Activated CD4-positive, alpha-beta memory T cell treated with anti-CD3 and anti-CD28 coated beads for 36 hours (primary cell): ENCODE measurements at regions not wholly inside any gene's neighbourhood (a gene's known extent, or its start where the extent isn't known, plus 50 kb on each side); places are given as distances from the start of the nearest gene placed in this dataset.

Source experiments
- CTCF ChIA-PET: fragments of 350-600 bp; sonication (Branson Sonifier 250); formaldehyde crosslinking; loops from one replicate; lab custom pipeline; 2021; ENCODE audit warnings: antibody characterized with exemption, inconsistent platforms; lab: Charles Lee
- POLR2A ChIA-PET: fragments of 350-600 bp; sonication (Branson Sonifier 250); formaldehyde crosslinking; loops from one replicate; lab custom pipeline; 2021; ENCODE audit warnings: antibody characterized with exemption; lab: Charles Lee
- DNase-seq: peaks from one replicate; pipeline ENCODE4 v3.0.0-alpha.2; 2020
- H3K27ac Mint-ChIP-seq: one replicate; pipeline ENCODE4 v1.8.0; 2021; ENCODE audit warnings: mixed read lengths
- H3K27me3 Mint-ChIP-seq: one replicate; pipeline ENCODE4 v1.8.0; 2021; ENCODE audit warnings: mixed read lengths
- H3K36me3 Mint-ChIP-seq: one replicate; pipeline ENCODE4 v1.8.0; 2021; ENCODE audit warnings: mixed read lengths
- H3K4me1 Mint-ChIP-seq: one replicate; pipeline ENCODE4 v1.8.0; 2021; ENCODE audit warnings: low read depth, mixed read lengths
- H3K4me3 Mint-ChIP-seq: one replicate; pipeline ENCODE4 v1.8.0; 2021; ENCODE audit warnings: mild to moderate bottlenecking, mixed read lengths
- H3K9me3 Mint-ChIP-seq: one replicate; pipeline ENCODE4 v1.8.0; 2021; ENCODE audit warnings: mixed read lengths
- intact Hi-C: fragments of 100-400 bp; cut with micrococcal nuclease; formaldehyde crosslinking; loops from one replicate; pipeline ENCODE4 v1.15.1; 2023

DNA sequence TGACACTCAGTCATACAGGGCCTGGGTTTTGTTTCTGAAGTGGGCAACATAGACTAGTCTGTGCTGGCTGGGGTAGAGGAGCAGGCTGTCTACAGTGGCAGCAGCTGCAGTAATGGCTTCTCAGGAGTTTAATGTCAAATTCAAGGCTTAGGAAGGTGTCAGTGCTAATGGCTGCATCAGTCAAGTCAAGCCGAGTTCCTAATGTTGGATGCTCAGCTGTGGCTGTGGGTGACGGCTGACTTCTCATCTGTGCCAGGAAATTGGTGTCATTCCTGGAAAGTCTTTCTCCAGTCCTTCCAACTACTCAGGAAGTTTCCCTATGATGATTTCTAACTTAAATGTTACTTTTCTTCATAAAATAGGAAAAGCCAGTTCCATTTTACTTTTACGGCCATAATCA, 468.1 kb upstream of the IGFBP3 start:
- H3K4me3 Mint-ChIP-seq = no peak overlapping the region
- CTCF ChIA-PET = no interaction called here
- H3K36me3 Mint-ChIP-seq = no peaks in the 10 kb centered on the region
- POLR2A ChIA-PET = interaction anchor here (0.5 kb wide), 1 partner anchor 329 kb away, joined by 3 read pairs; no protein-coding TSS in a partner anchor
- no peak overlapping the region for H3K27ac Mint-ChIP-seq
- H3K27me3 Mint-ChIP-seq = no peaks in the 10 kb centered on the region
- H3K4me1 Mint-ChIP-seq = no peaks in the 10 kb centered on the region
- H3K9me3 Mint-ChIP-seq = no peaks in the 10 kb centered on the region
- intact Hi-C loops = no loop called here
- DNase-seq = no peak

- ChIA-PET POLR2A (no interaction called here), CTCF (no interaction called here)
- H3K4me3 Mint-ChIP-seq = no peak overlapping the region
- no peak for DNase-seq
- intact Hi-C loops = no loop called here
- no peaks in the 10 kb centered on the region for H3K4me1 Mint-ChIP-seq
- H3K9me3 Mint-ChIP-seq = no peaks in the 10 kb centered on the region
- H3K36me3 Mint-ChIP-seq = no peaks in the 10 kb centered on the region
- no peak overlapping the region for H3K27ac Mint-ChIP-seq
- H3K27me3 Mint-ChIP-seq = no peaks in the 10 kb centered on the region
Measured at GRCh38 chr7:46387646-46388045, 466.6 kb upstream of the IGFBP3 start.

DNA sequence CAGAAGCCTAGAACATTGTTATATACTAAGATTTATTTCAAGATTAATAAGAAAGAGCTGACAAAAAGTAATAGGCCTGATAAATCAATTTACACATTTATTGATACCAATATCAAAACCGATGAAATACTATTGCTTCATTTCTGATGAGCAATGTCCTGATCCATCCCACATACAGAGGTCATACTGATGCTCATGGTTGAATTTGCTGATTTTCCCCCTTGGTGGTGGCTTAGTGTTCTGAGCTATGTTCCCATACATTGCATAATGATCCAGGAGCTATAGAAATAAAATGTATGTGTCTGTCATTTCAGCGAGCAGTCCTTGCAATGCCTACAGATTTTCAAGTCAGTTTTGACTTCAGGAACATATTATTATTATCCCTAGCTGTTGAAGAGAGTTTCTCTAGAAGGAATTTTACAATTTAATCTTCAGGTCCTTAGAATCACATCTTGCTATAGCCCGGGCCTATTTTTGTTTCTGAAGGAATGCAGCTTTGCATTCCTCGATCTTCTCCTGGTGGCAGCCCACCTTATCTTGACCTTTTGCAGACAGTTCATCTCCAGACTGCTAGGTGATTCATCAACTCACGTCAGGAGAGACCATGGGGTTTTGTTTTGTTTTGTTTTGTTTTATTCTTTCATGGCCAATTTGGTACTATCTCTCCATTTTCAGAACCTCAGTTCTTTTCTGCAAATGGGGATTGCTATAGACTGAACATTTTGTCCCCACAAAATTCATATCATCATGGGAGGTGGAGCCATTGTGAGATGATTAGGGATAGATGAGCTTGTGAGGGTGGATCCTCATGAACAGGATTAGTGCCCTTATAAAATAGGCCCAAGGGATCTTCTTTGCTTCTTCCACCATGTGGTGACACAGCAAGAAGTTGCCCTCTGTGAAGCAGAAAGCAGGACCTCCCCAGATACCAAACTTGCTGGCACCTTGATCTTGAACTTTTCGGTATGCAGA, 465.6 kb upstream of the IGFBP3 start:
- no peaks in the 10 kb centered on the region for H3K36me3 Mint-ChIP-seq
- ChIA-PET POLR2A (no interaction called here), CTCF (no interaction called here)
- H3K27ac Mint-ChIP-seq = no peak overlapping the region
- no peak for DNase-seq
- no peak overlapping the region for H3K4me3 Mint-ChIP-seq
- H3K9me3 Mint-ChIP-seq = no peaks in the 10 kb centered on the region
- no peaks in the 10 kb centered on the region for H3K27me3 Mint-ChIP-seq
- H3K4me1 Mint-ChIP-seq = no peaks in the 10 kb centered on the region
- intact Hi-C loops = no loop called here

DNA sequence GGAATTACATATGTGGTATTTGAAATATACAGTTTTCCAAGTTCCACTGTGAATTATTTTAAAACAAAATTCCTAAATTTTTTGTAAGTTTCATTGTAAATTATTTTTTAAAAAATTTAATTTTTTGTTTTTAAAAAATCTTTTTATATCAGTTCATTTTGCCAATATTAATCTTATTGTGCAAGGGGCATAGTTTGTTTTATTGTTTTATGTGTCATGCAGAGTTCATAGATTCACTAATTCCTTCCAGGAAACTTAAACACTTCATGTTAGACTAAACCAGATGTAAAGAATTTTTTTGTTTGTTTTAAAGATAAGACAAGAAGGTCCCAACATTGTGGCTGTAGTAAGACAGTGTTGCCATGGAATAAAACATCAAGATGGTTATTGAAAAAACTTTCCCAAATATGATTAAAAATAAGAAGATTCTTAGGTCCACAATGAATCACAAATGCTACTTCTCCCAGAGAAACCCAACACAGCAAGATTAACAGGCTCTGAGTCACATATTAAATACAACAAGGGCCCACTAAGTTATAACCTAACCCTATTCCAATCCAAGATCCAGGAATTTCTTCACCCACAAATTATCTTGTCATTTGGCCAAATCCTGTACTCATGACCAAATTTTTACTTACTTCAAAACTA, 464.7 kb upstream of the IGFBP3 start:
- Mint-ChIP-seq H3K9me3 (no peaks in the 10 kb centered on the region), H3K4me1 (no peaks in the 10 kb centered on the region), H3K4me3 (no peak overlapping the region), H3K36me3 (no peaks in the 10 kb centered on the region), H3K27me3 (no peaks in the 10 kb centered on the region), H3K27ac (no peak overlapping the region)
- POLR2A ChIA-PET = no interaction called here
- no peak for DNase-seq
- intact Hi-C loops = no loop called here
- CTCF ChIA-PET = no interaction called here

- Mint-ChIP-seq H3K9me3 (no peaks in the 10 kb centered on the region), H3K4me3 (no peak overlapping the region), H3K27me3 (no peaks in the 10 kb centered on the region), H3K36me3 (no peaks in the 10 kb centered on the region), H3K27ac (no peak overlapping the region), H3K4me1 (no peaks in the 10 kb centered on the region)
- ChIA-PET CTCF (no interaction called here), POLR2A (no interaction called here)
- intact Hi-C loops = no loop called here
- DNase-seq = no peak
Measured at GRCh38 chr7:46383605-46384004, 462.5 kb upstream of the IGFBP3 start.

DNA sequence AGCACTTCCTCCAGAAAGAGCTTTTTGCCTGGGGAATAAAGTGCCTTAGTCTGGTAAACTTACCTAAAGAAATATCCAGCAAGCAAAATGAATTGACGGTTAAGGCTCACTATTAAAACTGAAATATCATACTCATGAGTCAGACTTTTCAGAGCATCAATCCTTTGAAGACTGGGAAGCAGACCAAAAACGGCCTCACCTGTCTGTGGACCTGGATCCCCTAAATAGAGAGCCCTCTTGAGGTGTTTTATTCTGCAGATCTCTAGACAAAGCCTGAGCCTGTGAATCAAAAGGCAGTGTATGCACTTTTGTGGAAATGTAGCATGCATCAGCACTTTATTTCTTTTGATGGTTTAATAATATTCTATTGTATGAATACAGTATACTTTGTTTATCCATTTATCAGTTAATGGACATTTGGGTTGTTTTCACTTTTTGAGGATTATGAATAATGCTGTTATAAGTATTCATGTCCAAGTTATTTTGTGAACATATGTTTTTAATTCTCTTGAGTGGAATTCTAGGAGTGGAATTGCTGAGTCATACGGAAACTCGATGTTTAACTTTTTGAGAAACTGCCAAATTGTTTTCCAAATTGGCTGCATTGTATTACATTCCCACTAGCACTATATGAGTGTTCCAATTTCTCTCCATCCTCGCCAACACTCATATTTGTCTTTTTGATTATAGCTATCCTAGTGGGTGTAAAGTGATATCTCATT, 449.0 kb upstream of the IGFBP3 start:
- no peak for DNase-seq
- H3K4me1 Mint-ChIP-seq = no peaks in the 10 kb centered on the region
- no peaks in the 10 kb centered on the region for H3K9me3 Mint-ChIP-seq
- CTCF ChIA-PET = no interaction called here
- POLR2A ChIA-PET = no interaction called here
- H3K4me3 Mint-ChIP-seq = no peak overlapping the region
- H3K27me3 Mint-ChIP-seq = no peaks in the 10 kb centered on the region
- H3K36me3 Mint-ChIP-seq = no peaks in the 10 kb centered on the region
- intact Hi-C loops = no loop called here
- no peak overlapping the region for H3K27ac Mint-ChIP-seq

DNA sequence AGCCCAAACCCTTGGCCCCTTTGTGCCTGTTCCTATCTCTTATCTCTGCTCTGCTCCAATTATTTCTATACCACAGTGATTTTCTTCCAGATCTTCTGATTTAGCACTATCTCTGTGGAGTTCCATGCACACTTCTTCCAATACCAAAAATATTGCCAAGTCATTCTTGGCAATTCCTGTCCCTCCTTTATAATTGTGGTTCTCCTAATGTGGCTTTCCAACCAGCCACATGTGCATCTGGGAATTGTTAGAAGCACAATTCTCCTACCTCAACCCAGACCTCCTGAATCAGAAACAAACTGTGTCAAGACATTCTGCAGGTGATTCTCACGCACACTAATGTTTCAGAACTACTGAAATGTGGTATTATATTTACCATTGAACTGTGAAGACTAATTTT, 447.8 kb upstream of the IGFBP3 start:
- DNase-seq = no peak
- ChIA-PET CTCF (no interaction called here), POLR2A (no interaction called here)
- no peaks in the 10 kb centered on the region for H3K4me1 Mint-ChIP-seq
- no peaks in the 10 kb centered on the region for H3K27me3 Mint-ChIP-seq
- no peaks in the 10 kb centered on the region for H3K9me3 Mint-ChIP-seq
- no peak overlapping the region for H3K27ac Mint-ChIP-seq
- no peak overlapping the region for H3K4me3 Mint-ChIP-seq
- intact Hi-C loops = no loop called here
- no peaks in the 10 kb centered on the region for H3K36me3 Mint-ChIP-seq

DNA sequence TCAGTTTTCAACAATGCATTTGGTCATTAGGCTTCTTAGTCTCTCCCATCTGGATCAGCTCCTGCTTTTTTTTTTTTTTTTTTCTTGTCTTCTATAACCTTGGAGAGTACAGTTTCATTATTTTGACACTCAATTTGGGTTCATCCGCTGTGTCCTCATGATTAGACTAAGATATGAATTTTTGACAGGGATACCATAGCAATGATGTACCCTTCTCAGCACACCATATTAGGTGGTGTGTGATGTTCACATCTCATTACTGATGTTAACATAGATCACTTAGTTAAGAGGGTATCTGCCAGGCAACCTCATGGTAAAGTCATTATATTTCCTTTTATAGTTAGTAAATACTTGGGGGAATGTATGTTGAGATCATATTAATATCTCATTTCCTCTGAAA, 445.5 kb upstream of the IGFBP3 start:
- Mint-ChIP-seq H3K4me3 (no peak overlapping the region), H3K27me3 (no peaks in the 10 kb centered on the region), H3K36me3 (no peaks in the 10 kb centered on the region), H3K4me1 (no peaks in the 10 kb centered on the region), H3K27ac (no peak overlapping the region), H3K9me3 (no peaks in the 10 kb centered on the region)
- CTCF ChIA-PET = no interaction called here
- POLR2A ChIA-PET = no interaction called here
- intact Hi-C loops = no loop called here
- DNase-seq = no peak

- no peaks in the 10 kb centered on the region for H3K27me3 Mint-ChIP-seq
- intact Hi-C loops = no loop called here
- no peaks in the 10 kb centered on the region for H3K36me3 Mint-ChIP-seq
- H3K9me3 Mint-ChIP-seq = no peaks in the 10 kb centered on the region
- ChIA-PET POLR2A (no interaction called here), CTCF (no interaction called here)
- no peaks in the 10 kb centered on the region for H3K4me1 Mint-ChIP-seq
- no peak overlapping the region for H3K4me3 Mint-ChIP-seq
- no peak for DNase-seq
- H3K27ac Mint-ChIP-seq = no peak overlapping the region
Measured at GRCh38 chr7:46363688-46364087, 442.6 kb upstream of the IGFBP3 start.

DNA sequence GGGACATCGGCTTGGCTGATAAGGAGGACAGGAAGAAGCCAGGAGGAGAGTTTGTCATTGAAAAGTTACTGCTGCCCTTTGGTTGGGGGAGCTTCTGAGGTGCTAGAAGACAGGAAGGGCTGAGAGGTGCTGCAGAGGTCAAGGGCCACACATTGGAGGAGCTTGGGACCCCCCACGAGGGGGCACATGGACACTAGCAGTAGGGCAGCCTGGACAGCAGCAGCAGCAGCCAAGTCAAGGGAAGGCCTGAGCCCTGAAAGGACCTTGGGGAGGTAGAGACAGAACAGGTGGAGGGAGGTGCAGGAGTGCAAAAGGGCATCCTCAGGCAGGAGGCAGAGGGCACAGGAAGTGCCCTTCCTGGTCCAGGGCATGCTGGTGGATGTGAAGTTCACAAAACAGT, 439.7 kb upstream of the IGFBP3 start:
- intact Hi-C loops = no loop called here
- no peaks in the 10 kb centered on the region for H3K27me3 Mint-ChIP-seq
- no peak overlapping the region for H3K27ac Mint-ChIP-seq
- H3K36me3 Mint-ChIP-seq = no peaks in the 10 kb centered on the region
- ChIA-PET POLR2A (no interaction called here), CTCF (no interaction called here)
- DNase-seq = no peak
- H3K4me1 Mint-ChIP-seq = no peaks in the 10 kb centered on the region
- no peaks in the 10 kb centered on the region for H3K9me3 Mint-ChIP-seq
- H3K4me3 Mint-ChIP-seq = no peak overlapping the region

- ChIA-PET POLR2A (no interaction called here), CTCF (no interaction called here)
- H3K36me3 Mint-ChIP-seq = no peaks in the 10 kb centered on the region
- no peak for DNase-seq
- no peaks in the 10 kb centered on the region for H3K4me1 Mint-ChIP-seq
- no peaks in the 10 kb centered on the region for H3K9me3 Mint-ChIP-seq
- intact Hi-C loops = no loop called here
- H3K27ac Mint-ChIP-seq = no peak overlapping the region
- no peaks in the 10 kb centered on the region for H3K27me3 Mint-ChIP-seq
- H3K4me3 Mint-ChIP-seq = no peak overlapping the region
Measured at GRCh38 chr7:46360296-46360695, 439.2 kb upstream of the IGFBP3 start.

- Mint-ChIP-seq H3K27me3 (no peaks in the 10 kb centered on the region), H3K9me3 (no peaks in the 10 kb centered on the region), H3K4me3 (no peak overlapping the region), H3K27ac (no peak overlapping the region), H3K4me1 (no peaks in the 10 kb centered on the region), H3K36me3 (no peaks in the 10 kb centered on the region)
- CTCF ChIA-PET = no interaction called here
- DNase-seq = no peak
- POLR2A ChIA-PET = no interaction called here
- intact Hi-C loops = no loop called here
Measured at GRCh38 chr7:46357851-46358250, 436.8 kb upstream of the IGFBP3 start.
